DND-41 (cell line): ENCODE measurements at regions not wholly inside any gene's neighbourhood (a gene's known extent, or its start where the extent isn't known, plus 50 kb on each side); places are given as distances from the start of the nearest gene placed in this dataset.

ENCODE experiments used
- ATAC-seq: fragments of 200-7000 bp; cut with Tn5 transposase; 3 replicates; pipeline ENCODE4 v1.9.1; 2021; ENCODE audit warnings: low read depth; ENCODE audit not compliant: insufficient read depth
- DNase-seq: peaks from one replicate; pipeline ENCODE4 v3.0.0-alpha.2; 2020
- H2AFZ ChIP-seq: 2 replicates; pipeline ENCODE4 v1.6.0; 2012; ENCODE audit warnings: low read depth, low read length
- H3K27ac ChIP-seq: 2 replicates; pipeline ENCODE4 v1.5.1; 2012; ENCODE audit warnings: low read length, inconsistent platforms
- H3K27me3 ChIP-seq: fragments of 200-600 bp; sonication (generic); 2 replicates; pipeline ENCODE4 v1.6.0; 2012; ENCODE audit warnings: low read length, mild to moderate bottlenecking, inconsistent platforms; ENCODE audit not compliant: insufficient read depth, poor library complexity
- H3K36me3 ChIP-seq: 2 replicates; pipeline ENCODE4 v1.5.1; 2012; ENCODE audit warnings: low read length, inconsistent platforms; ENCODE audit not compliant: insufficient read depth
- H3K4me1 ChIP-seq: 2 replicates; pipeline ENCODE4 v1.5.1; 2012; ENCODE audit warnings: mild to moderate bottlenecking, low read length; ENCODE audit not compliant: insufficient read depth
- H3K4me2 ChIP-seq: 2 replicates; pipeline ENCODE4 v1.6.0; 2012; ENCODE audit warnings: mild to moderate bottlenecking, moderate library complexity, low read length, inconsistent platforms; ENCODE audit not compliant: insufficient read depth
- H3K4me3 ChIP-seq, 2 experiments: fragments of 200-600 bp in 1 of 2; shearing (Covaris generic) in 1 of 2; 2 replicates each; pipeline ENCODE4 v1.5.1; 2012 to 2016; ENCODE audit warnings: inconsistent platforms in 2 of 2, low read length in 2 of 2, mild to moderate bottlenecking in 2 of 2, low read depth in 1 of 2, moderate library complexity in 1 of 2
- H3K79me2 ChIP-seq: 2 replicates; pipeline ENCODE4 v1.6.0; 2012; ENCODE audit warnings: low read length, inconsistent platforms; ENCODE audit not compliant: insufficient read depth
- H3K9ac ChIP-seq: 2 replicates; pipeline ENCODE4 v1.6.0; 2012; ENCODE audit warnings: low read depth, mild to moderate bottlenecking, inconsistent platforms, low read length, moderate library complexity
- H3K9me3 ChIP-seq: 2 replicates; pipeline ENCODE4 v1.5.1; 2012; ENCODE audit warnings: low read length, moderate library complexity, mild to moderate bottlenecking, inconsistent platforms; ENCODE audit not compliant: insufficient read depth, severe bottlenecking
- H4K20me1 ChIP-seq: 2 replicates; pipeline ENCODE4 v1.6.0; 2012; ENCODE audit warnings: low read length; ENCODE audit not compliant: insufficient read depth
- EZH2 ChIP-seq: IDR thresholded peaks from 3 replicates; pipeline ENCODE4 v1.6.1; 2012; ENCODE audit warnings: borderline replicate concordance, low read depth, mild to moderate bottlenecking, moderate library complexity, low read length, inconsistent platforms; ENCODE audit not compliant: severe bottlenecking
- TF ChIP-seq, protein P1 (sequence below): IDR thresholded peaks from 2 replicates; pipeline ENCODE4 v1.5.1; 2012; ENCODE audit warnings: borderline replicate concordance, low read length, moderate library complexity, mild to moderate bottlenecking; ENCODE audit not compliant: poor library complexity, severe bottlenecking; ENCODE audit errors: extremely low read depth

DNA sequence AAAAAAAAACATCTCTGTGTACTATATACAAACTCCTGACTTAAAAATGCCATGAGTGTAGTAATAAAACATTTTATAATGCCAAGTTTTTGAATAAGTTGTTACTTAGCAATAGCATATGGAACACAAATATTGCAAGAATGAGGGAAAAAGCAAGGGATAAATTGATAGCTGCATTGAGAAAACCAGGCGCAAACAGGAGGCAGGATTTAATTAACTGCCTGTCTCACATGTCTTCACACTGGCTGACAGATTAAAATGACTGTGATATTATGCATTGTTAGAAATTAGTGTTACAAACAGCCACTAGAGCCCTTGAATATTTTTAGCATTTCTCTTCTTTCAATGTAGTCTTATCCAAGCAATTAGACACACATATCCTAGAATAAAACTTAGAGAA lies 1817.5 kb upstream of the NUDT12 start:
- no peak for ATAC-seq
- Histone ChIP-seq H3K36me3 (no peaks in the 10 kb centered on the region), H3K79me2 (no peaks in the 10 kb centered on the region), H4K20me1 (no peaks in the 10 kb centered on the region), H3K4me2 (no peak overlapping the region), H3K4me1 (no peaks in the 10 kb centered on the region), H3K9me3 (no peaks in the 10 kb centered on the region), H3K4me3 (no peak overlapping the region), H3K27ac (no peak overlapping the region), H2AFZ (no peak overlapping the region), H3K9ac (no peak overlapping the region), H3K27me3 (no peaks in the 10 kb centered on the region)
- TF ChIP-seq EZH2, result no peak
- TF ChIP-seq, protein P1, sequence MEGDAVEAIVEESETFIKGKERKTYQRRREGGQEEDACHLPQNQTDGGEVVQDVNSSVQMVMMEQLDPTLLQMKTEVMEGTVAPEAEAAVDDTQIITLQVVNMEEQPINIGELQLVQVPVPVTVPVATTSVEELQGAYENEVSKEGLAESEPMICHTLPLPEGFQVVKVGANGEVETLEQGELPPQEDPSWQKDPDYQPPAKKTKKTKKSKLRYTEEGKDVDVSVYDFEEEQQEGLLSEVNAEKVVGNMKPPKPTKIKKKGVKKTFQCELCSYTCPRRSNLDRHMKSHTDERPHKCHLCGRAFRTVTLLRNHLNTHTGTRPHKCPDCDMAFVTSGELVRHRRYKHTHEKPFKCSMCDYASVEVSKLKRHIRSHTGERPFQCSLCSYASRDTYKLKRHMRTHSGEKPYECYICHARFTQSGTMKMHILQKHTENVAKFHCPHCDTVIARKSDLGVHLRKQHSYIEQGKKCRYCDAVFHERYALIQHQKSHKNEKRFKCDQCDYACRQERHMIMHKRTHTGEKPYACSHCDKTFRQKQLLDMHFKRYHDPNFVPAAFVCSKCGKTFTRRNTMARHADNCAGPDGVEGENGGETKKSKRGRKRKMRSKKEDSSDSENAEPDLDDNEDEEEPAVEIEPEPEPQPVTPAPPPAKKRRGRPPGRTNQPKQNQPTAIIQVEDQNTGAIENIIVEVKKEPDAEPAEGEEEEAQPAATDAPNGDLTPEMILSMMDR, result no peak
- DNase-seq, result no peak

DNA sequence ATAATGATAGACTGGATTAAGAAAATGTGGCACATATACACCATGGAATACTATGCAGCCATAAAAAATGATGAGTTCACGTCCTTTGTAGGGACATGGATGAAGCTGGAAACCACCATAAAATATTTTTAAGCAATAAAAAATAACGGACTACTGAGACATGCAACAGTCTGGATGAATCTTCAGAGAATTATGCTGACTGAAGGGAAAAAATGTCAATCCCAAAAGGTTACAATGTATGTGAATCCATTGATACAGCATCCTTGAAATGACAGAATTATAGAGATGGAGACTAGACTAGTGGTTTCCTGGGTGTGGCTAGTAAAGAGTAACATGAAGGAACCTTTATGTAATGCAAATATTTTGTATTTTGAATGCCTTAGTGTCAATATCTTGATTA lies 1808.6 kb upstream of the NUDT12 start:
- no peak overlapping the region for H3K27ac ChIP-seq
- ATAC-seq (no peak), DNase-seq (no peak)
- H3K4me3 ChIP-seq, result no peak overlapping the region
- H2AFZ ChIP-seq, result no peak overlapping the region
- no peaks in the 10 kb centered on the region for H3K79me2 ChIP-seq
- H3K4me1 ChIP-seq, result no peaks in the 10 kb centered on the region
- H4K20me1 ChIP-seq, result no peaks in the 10 kb centered on the region
- H3K36me3 ChIP-seq, result no peaks in the 10 kb centered on the region
- H3K27me3 ChIP-seq, result no peaks in the 10 kb centered on the region
- no peak for TF ChIP-seq EZH2
- H3K9ac ChIP-seq, result no peak overlapping the region
- H3K9me3 ChIP-seq, result no peaks in the 10 kb centered on the region
- no peak overlapping the region for H3K4me2 ChIP-seq

GRCh38 chr5:105350486-105351140 lies 1788.0 kb upstream of the NUDT12 start:
- H3K9me3 ChIP-seq, result no peaks in the 10 kb centered on the region
- no peak overlapping the region for H2AFZ ChIP-seq
- DNase-seq (no peak), ATAC-seq (no peak)
- H3K4me1 ChIP-seq, result no peaks in the 10 kb centered on the region
- H3K36me3 ChIP-seq, result no peaks in the 10 kb centered on the region
- no peaks in the 10 kb centered on the region for H4K20me1 ChIP-seq
- no peak overlapping the region for H3K4me3 ChIP-seq
- no peak overlapping the region for H3K4me2 ChIP-seq
- no peaks in the 10 kb centered on the region for H3K79me2 ChIP-seq
- no peak overlapping the region for H3K9ac ChIP-seq
- TF ChIP-seq, protein P1, result no peak
- no peak for TF ChIP-seq EZH2
- no peak overlapping the region for H3K27ac ChIP-seq
- no peaks in the 10 kb centered on the region for H3K27me3 ChIP-seq

GRCh38 chr5:105331558-105331957 lies 1769.0 kb upstream of the NUDT12 start:
- H3K4me3 ChIP-seq, result no peak overlapping the region
- ATAC-seq (no peak), DNase-seq (no peak)
- no peaks in the 10 kb centered on the region for H3K27me3 ChIP-seq
- H3K9me3 ChIP-seq, result no peaks in the 10 kb centered on the region
- no peak overlapping the region for H2AFZ ChIP-seq
- H3K4me2 ChIP-seq, result no peak overlapping the region
- H3K36me3 ChIP-seq, result no peaks in the 10 kb centered on the region
- H3K4me1 ChIP-seq, result no peaks in the 10 kb centered on the region
- no peaks in the 10 kb centered on the region for H3K79me2 ChIP-seq
- no peaks in the 10 kb centered on the region for H4K20me1 ChIP-seq
- H3K27ac ChIP-seq, result no peak overlapping the region
- no peak overlapping the region for H3K9ac ChIP-seq
- TF ChIP-seq EZH2, result no peak
- TF ChIP-seq, protein P1, result no peak
